ENCODE measurements at regions not wholly inside any gene's neighbourhood (a gene's known extent, or its start where the extent isn't known, plus 50 kb on each side); places are given as distances from the start of the nearest gene placed in this dataset.
A peak's percentile ranks its signal among the peaks of the same experiment; 100 is the strongest.

DNA sequence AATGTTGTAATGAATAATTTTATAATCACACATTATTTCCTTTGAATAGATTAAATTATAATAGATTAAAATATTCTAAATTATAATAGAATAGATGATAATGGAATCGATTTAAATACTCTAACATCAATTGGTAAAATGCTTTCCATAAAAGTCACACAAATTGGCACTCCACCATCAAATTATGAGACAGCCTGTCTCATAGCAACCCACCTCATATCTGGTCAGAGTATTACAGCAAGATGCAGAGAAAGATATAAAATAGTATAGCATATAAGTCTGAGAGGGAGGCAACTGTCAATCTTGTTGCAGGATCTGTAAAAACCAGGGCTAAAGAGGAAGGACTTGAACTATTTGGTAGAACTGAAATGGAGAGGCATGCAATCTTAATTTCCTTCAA is 98.4 kb upstream of the NCKAP5 start:
- DNase-seq: no peak
- intact Hi-C loops (cut with DNase I): no loop called here

DNA sequence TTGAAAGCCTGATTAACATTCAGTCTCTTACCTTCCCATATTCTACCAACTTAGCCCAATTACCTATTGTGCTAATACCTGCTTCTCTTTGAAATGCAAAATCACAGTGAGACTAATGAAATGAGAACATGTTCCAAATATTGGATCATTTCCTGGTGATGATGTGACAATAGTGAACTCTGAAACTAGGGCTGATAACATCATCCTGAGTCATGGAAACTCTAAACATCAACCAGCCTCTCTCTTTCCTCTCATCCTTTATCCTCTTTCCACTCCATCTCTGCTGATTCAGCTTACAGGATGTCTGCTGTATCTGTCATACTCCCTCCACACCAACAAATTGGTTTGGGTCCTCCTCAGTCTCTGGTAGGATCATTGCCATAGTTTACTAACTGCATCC is 98.8 kb upstream of the NCKAP5 start:
- DNase-seq: no peak

DNA sequence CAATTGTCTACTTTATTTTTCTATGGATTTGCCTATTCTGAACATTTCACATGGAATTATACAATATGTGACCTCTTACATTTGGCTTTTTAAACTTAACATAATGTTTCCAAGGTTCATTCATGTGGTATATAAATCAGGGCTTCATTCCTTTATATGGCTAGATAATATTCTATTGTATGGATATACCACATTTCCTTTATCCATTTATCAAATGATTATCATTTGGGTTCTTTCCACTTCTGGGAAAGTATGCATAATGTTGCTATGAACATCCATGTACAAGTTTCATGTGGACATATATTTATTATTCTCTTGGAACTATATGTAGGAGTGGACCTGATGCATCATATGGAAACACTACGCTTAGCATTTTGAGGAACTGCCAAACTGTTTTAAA is 99.7 kb upstream of the NCKAP5 start:
- intact Hi-C loops (cut with DNase I): no loop called here
- no peak for DNase-seq

More for the DNA sequence above, 98.8 kb upstream of the NCKAP5 start:
- intact Hi-C loops (cut with DNase I): no loop called here

DNA sequence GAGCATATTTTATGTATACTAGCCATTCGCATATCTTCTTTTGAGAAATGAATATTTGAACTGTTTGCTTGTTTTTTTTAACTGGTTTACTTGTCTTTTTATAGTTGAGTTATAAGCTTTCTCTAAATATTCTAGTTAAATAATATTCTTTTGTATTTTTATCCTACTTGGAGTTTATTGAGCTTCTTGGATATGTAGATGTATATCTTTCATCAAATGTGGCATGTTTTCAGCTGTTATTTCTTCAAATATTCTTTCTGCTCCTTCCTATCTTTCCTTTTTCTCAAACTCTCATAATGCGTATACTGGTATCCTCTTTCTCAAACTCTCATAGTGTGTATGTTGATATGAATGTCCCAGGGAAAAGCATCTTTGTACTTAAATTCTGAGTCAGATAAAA is 100.3 kb upstream of the NCKAP5 start:
- no peak for DNase-seq
- intact Hi-C loops (cut with DNase I): no loop called here

DNA sequence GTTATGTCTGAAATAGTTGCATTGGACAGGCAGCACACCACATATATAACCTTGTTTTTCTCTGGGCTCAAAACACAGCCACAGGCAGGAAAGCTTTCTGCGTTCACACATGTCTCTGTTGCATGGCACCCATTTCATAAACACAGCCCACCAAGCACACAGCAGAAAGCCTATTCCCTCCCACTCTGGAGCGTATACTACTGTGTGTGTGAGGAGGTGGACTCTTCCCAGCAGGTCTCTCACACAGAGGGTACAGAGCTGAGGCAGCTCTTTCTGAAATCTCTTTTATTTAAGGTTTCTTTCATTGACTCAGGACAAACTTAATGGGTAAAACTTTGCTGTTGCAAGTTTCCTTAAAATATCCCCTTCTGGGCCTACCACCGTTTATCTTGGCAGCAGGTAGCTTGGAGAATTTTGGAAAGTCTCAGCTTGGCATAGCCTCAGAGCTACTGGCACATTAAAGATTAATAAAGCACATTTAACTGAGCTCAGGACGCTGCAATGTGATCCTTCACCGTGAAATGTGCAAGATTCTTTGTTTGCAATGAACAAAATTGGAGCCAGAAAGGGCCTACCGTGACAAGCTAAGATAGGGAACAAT is 105.1 kb upstream of the NCKAP5 start:
- DNase-seq: no peak
- intact Hi-C loops (cut with DNase I): loop anchor here (5.0 kb wide), 1 partner anchor 104 kb away; no protein-coding TSS in a partner anchor

DNA sequence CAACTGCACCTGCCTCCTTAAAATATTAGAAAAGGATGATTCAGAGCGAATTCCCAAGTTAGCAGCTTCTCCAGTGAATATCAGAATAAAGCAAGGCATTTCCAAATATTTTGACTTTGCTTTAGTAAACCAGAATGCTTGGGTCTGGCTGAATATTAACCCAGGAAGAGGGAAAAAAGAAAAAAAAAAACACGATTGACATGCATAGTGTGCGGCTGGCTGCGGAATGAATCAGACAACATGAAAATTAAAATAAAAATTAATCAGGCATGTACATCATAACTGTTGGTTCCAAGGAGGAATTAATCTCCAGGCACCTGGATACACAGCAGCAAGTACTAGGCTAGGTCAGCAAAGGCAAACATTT is 105.8 kb upstream of the NCKAP5 start:
- no peak for DNase-seq
- intact Hi-C loops (cut with DNase I): loop anchor here (5.0 kb wide), 1 partner anchor 103 kb away; no protein-coding TSS in a partner anchor

DNA sequence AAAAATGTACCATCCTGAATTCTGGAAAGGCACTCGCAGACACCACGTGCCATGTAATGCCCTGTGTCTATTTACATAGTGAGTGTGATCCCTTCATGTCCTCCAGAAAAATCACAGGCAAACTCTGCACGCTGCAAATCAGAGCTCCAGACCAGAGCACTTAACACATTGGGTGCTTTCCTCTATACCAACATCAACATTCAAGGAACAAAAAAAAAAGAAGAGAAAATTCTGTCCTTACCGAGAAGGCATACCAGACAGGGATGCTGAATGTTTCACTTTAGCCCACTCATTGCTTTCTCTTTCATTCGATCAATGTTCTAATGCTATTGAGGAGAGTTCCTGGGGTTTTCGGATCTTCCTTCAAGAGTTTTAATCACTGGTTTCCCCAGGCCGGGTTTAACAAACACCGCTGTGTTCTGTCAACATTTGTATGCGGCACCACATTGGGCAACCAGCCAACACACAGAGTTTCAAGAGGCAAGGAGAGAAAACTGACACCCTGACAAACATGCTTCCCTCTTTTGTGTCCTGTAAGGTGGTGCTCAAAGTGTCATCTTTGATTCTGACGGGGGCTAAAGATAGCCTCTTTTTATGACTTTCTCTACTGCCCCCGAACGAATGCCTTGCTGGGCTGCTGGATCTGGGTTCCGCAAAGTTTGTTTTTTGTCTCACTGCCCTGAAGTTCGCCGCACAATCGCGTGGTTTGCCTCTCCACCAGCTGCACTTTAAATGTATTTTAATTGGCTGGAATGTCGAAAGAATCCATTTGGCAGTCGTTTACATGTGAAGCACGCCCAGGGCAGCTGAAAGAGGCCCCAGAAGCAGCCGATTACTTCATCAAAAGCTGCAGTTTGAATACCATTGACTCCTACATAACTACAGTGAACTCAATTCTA is 106.4 kb upstream of the NCKAP5 start:
- peak; percentile 45 to 92 (median 71) for DNase-seq
- intact Hi-C loops (cut with DNase I): loop anchor here (5.0 kb wide), 1 partner anchor 103 kb away; no protein-coding TSS in a partner anchor

DNA sequence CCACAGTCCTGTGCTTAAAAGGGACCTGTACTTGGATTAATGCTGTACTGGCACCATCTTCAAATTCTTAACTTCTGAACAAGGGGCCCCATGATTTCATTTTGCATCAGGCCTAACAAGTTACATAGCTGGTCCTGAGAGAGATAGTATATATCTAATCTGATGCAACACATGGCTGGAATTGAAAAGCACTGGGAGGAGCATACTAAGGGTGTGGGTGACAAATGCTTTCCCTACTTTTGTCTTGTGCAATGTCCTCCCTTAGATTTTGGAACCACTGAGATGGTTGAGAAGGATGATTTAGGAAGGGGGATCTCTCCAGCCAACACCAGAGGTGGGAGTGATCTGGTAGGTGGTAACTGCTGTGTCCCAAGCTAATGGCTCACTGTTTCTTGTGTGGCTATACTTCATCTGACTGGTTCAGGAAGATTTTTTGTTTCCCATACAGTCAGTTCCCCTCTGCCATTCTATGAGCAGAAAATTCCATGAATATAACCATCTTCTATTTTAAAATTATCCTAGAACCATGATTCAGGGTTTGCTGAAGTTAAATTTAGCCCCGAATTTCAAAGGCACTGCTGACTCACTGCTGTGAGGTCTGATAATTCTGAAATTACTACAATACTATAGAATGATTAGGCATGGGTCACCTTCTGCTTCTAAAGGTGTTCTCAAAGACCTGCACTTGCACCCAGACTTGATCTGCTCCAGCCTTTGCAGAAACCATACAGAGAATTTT is 108.3 kb upstream of the NCKAP5 start:
- DNase-seq: no peak
- intact Hi-C loops (cut with DNase I): no loop called here

DNA sequence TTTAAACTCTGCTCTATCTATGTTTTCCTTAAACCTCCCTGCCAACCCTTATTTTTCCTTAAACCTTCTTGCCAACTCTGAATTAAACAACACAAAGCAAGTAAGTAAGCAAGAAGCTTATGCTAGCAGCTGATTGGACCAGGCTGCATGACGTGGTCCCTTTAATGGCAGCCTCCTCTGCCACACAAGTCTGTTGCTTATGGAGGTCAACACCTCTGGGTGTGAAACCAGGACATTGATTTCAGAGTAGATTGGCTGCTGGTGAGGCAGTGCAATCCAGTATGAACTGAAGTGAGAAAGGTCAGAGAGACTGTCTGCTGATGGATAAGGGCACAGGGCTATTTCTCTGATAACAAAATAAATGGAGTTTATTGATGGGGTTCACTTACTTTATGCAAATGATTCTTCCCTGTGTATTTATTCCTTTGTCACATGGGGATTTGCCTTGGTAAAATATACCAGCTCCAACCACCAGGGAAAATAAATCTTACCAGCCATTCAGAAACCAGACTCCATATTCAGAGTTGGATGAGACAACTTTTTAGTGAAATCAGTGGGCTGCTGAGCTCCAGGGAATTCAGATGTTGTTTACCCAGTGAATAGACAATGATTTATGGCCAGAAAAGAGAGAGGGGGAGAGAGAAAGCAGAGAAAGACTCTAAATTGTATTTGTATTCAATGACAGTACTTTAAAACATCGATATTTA is 112.2 kb upstream of the NCKAP5 start:
- DNase-seq: no peak
- intact Hi-C loops (cut with DNase I): no loop called here

DNA sequence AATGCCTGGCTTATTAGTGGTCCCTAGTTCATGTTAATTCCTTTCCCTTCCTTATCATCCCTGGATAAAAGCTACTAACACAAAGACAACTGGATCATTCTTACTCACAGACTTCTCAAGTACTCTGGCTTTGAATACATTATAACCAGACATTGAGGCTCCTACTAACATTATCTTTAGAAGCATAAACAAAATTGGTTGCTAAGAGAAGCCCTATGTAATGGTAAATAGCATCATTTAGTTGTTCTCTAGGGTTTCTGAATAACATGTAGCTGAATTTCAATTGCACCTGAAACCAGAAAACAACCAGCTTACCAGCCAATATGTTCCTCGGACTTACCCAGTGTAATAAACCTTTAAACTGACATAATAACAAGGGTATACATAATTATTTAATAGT is 114.1 kb upstream of the NCKAP5 start:
- no peak for DNase-seq
- intact Hi-C loops (cut with DNase I): no loop called here

DNA sequence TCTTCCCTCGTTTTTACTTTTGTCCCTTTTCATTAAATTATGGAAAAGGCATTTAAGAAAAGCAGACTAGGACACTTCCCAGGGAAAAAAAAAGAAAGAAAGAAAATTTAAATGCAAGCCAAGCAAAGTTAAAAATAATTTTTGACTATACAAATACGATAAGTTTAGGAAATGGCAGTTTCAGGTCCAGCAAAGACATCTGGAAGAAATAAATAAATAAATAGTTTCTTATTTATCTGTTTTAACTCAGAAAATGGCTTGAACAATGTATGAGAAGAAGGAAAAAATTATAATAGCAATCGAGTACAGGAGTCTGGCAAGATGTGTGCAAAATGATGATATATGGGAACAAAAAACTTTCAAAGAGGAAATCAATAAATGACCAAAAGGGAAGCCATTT is 114.6 kb upstream of the NCKAP5 start:
- no peak for DNase-seq
- intact Hi-C loops (cut with DNase I): no loop called here

DNA sequence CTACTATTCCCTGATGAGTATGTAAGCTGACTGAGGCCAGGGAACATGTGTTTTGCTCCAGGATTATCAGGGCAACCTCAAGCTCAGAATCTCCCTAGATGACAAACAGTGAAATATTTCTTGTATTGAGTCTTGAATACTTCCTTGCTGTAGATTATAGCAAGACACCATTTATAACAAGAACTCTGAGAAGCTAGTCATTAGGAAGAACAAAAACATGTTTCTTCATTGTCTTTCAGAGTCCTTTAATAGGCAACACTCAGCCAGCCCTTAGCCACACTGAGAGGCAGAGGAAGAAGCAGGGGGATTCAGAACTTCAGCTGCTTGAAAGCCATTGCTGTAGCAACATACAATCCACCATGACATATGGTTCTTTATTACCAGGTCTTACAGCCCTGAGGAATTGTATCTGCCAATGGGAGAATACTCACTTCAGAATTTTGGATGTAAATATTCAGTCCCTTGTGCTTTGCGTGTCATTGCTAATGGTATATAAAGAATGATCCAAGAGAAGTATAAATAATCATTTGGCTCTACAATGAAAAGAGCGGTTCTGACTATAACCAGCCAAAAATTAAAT is 117.5 kb upstream of the NCKAP5 start:
- DNase-seq: no peak
- intact Hi-C loops (cut with DNase I): no loop called here

DNA sequence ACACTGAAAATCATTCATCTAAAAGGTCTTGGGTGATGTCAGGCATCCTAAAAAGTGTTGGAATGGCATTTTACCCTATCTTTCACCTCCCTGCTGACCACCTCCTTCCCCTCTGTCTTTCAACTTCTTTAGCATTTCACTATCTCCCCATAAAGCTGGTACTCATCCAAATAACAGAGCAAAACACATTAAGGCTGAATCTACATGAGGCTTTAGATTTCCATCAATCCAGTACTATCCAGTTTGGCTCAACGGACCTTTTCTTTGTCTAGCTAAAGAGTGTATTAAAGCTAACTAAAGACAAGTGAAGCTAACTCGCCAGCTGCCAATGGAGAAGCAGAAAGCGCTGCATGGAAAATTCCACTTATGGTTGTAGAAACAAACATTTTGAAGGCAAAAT is 122.5 kb upstream of the NCKAP5 start:
- intact Hi-C loops (cut with DNase I): no loop called here
- no peak for DNase-seq

DNA sequence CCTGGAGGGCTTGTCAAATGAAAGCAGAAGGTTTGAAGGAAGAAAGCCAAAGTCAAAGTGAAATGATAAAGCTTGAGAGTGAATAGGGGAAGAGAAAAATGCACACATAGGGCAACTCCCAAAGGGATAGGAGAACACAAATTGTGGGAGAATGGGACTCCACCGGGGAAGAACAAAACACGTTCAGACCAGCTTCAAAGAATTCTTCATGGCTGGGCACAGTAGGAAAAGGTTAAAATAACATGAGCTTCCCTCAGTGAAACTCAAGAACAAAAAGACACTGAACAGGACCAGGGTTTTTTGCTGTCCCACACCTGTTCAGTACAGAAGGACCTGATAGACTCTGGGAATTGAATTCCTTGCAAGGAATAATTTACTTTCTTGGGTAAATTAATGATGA is 123.1 kb upstream of the NCKAP5 start:
- DNase-seq: no peak
- intact Hi-C loops (cut with DNase I): no loop called here

DNA sequence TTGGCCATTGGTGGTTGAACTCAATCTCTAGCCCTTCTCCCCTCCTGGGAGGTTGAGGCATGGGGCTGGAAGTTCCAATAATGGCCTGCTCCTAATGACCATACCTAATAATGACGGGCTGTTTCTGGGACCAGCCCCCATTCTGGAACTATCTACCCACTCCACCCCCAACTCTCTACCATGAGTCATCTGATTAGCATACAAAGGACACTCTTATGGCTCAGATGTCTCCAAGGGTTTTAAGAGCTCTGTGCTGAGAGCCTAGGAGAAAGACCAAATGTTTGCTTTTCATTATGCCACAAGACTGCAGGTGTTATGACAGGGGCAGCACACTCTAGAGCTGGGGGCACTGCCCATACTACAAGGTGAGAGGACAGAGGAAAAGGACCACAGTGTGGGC is 137.0 kb upstream of the NCKAP5 start:
- intact Hi-C loops (cut with DNase I): no loop called here

DNA sequence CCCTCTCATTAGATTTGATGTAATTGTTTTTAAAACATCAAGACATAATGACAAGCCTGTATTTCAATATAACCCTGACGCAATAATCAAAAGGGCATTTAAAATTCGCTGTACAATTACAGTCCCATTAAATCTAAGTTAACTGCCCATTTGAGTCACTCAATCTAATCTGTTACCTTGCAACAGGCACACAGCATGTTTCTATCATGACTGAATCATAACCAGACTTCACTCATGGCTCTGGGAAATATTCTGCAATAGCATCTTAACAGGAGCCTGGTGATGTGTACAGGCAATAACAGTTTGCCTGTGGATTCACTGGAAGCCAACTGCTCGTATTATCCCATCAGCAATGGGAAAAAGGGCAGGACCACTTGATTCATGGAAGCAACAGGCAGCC is 142.3 kb upstream of the NCKAP5 start:
- intact Hi-C loops (cut with DNase I): no loop called here
- DNase-seq: no peak

More for the DNA sequence above, 137.0 kb upstream of the NCKAP5 start:
- DNase-seq: no peak

DNA sequence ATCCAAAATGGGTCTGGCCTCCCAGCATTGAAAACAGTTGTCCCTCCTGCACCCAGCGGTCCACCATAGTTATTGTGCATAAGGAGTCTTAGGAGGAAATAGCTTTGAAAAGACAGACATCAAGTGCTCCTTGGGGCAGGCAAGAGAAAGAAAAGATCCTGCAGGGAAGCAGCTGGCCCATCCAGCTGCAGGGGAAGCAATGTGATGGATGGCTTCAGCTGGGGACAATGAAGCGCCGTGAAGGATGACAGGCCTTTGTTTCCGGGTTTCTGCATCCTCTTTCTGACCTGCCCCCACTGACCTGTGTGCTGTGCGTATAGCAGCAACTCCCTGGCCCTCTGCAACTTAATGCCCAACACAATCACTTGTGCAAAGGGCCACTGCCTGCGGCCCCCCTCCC is 142.9 kb upstream of the NCKAP5 start:
- DNase-seq: no peak
- intact Hi-C loops (cut with DNase I): no loop called here

DNA sequence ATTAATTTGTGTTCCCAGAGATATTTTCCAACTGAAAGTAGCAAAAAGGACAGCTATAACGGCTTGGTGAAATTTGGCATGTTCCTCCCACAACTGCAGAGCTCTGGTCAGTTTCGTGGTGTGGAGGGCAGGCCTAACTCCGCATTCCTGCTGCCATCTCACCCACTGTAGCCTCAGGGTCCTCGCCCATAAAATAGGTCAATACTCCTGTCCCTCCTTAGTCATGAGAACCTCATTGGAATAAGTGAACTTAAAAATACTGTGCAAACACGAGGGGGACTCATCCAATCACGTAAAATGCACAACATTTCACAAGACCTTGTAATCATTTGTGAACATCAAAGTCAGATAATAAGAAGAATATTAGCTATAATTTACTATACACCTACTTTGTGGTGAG is 143.5 kb upstream of the NCKAP5 start:
- DNase-seq: no peak
- intact Hi-C loops (cut with DNase I): no loop called here

DNA sequence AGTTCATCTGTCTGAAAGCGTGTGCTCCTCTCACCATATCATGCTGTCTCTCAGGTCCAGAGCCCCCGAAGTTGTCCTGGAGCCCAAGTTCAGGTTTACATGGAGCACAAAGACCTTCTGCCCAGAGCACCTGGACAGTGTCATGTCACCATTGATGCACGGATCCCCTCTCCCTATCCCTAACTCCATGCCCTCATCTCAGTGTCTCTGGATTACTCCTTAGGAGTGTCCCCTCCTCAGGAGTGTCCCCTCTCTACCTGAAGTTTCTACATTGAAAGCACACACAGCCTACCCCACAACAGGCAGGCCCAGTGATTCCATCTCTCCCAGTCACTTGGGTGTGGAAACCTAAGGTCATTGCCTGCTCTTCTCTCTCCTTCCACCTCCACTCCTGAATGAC is 144.1 kb upstream of the NCKAP5 start:
- DNase-seq: no peak
- intact Hi-C loops (cut with DNase I): no loop called here

DNA sequence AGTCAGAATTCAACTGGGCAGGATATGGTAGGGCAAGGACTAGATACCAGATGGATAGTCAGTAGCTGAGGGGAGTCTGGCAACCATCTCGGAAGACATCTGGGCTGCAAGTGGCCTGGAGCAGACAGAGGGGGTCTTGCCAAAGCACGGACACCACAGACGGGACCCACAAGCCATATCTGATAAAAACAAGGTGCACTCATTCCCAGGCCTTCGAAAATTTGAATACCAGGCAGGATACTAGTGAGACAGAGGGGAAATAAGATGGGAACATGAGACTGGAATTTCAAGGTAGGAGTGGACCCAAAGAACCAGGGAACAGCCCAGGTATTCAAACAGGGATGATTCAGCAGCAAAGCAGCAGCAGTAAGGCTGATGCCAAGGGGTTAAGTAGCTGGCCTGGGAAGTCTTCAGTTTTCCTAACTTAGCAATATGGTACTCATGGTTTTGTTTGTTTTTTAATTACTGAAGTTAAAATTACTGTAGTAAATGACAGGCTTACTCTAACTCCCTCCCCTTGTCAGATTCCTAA is 144.9 kb upstream of the NCKAP5 start:
- DNase-seq: no peak
- intact Hi-C loops (cut with DNase I): no loop called here
